Ramos (cell line): ENCODE measurements at regions not wholly inside any gene's neighbourhood (a gene's known extent, or its start where the extent isn't known, plus 50 kb on each side); places are given as distances from the start of the nearest gene placed in this dataset.

Experiments used
- in situ Hi-C: fragments of 300-500 bp; cut with MboI; formaldehyde crosslinking; loops from one replicate; pipeline ENCODE4 v1.14.3; 2022; ENCODE audit warnings: low sequenced_read_pairs; ENCODE audit not compliant: unreplicated experiment

DNA sequence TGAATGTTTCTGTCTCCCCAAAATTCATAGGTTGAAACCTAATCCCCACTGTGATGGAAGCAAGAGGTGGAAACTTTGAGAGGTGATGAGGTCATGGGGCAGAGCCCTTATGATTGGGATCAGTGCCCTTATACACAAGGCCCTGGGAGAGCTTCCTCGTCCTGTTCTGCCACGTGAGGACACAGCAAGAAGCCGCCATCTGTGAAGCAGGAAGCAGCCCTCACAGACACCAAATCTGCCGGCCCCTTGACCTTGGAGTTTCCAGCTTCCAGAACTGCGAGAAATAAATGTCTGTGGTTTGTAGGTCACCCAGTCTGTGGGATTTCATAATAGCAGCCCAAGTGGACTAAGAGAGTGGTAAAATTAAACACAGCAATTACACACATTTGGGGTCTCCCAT, 737.4 kb downstream of the UQCRFS1 start:
- in situ Hi-C loops, result no loop called here

DNA sequence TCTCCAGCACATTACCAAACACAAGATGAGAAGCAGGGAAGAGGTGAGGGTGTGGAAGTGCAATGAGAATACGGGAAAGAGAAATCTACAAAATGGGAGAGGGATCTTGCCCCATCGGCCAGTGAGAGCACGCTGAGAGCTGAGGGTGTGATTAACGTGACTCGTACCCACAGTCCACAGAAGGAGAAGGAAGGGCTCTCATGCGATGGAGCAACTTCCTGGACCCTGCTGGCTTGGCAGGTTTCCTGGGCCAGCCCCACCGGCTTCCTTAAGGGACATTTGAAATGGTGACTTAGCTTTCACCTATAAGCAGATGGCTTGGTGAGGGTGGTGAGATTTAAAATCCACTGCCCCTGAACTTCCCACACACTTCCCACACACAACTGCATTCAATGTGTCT, 740.1 kb downstream of the UQCRFS1 start:
- in situ Hi-C loops, result no loop called here

DNA sequence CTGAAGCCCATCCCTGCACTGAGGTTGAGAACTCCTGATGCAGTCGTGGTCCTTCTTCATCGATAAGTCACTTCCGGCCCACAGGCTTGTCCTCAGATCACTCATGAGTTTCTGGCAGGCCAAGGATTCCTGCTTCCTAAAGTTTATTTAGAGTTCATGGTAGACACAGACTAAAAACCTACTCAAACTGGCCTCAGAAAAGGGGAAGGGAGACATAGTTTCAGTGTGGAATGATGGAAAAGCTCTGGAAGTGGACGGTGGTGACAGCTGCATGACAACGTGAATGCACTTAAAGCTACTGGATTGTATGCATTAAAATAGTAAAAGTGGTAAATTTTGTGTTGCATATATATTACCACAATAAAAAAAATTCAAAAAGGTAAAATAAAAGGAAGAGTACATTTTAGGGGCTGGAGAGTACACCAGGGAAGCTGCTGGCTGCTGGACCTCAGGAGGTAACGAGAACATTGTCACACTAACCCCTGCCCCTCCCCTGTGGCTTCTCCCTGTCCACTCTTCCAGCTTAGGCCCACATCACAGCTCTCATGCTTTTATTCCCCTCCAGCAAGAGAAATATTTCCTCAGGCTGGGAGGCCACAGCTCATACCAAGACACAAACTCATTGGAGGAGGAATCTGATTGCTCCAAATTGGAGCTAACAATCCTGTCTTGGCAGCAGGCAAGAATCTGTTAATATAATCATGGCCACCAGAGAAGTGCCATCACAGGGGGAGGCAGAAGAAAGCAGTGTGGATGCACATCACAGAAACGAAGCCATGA, 741.0 kb downstream of the UQCRFS1 start:
- in situ Hi-C loops, result no loop called here

DNA sequence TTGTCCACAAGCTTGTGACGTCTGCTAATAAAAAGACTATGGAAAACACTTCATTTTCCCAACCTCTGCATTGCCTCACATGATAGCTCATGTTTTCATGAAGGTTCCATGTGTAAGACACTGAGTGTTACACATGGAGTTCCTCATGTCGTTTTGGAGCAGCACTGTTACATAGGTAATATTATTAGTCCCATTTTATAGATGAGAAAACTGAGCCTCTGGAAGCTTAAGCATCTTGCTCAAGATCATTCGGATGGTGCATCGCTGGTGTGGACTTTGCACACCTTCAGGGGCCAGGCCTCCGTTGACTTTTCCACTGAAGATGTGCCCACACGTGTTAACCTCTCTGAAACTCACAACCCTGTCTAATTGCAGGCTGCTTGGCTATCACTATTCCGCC, 743.4 kb downstream of the UQCRFS1 start:
- in situ Hi-C loops, result loop anchor here (5.0 kb wide), 2 partner anchors 168 to 238 kb away; no protein-coding TSS in a partner anchor

DNA sequence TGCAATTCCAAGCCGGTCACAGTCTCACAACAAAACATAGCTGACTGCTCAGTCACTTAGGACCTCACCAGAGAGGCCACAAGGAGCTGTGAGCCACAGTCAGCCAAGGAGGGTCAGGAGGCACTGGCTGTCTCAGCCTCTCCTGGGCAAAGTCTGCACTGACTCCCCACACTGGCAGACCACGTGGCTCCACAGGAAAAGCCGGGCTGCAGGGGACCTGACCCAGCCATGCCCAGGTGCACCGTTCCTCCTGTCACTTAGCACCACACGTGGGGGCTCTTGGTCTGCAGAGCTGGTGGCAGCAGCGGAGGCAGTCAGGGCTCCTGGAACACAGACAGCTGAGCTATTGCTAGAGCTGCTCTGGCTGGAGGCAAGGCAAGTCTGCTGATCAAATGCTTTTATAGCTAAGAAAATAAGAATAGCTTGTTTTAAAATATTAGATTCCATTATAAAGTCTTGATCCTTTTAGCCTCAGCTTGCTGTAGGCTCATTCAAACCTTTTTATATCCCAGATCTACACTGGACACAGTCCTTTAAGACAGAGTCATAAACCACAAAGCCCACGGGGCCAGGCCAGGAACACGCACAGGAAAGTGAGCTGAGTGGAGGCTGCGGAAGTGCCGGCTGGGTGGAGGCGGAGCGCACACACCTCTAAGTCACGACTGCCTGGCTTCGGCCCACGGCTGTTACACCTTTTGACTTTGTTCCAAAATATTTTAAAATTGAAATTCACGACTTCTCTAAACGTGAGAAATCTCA, 744.1 kb downstream of the UQCRFS1 start:
- in situ Hi-C loops, result loop anchor here (5.0 kb wide), 2 partner anchors 168 to 238 kb away; no protein-coding TSS in a partner anchor

DNA sequence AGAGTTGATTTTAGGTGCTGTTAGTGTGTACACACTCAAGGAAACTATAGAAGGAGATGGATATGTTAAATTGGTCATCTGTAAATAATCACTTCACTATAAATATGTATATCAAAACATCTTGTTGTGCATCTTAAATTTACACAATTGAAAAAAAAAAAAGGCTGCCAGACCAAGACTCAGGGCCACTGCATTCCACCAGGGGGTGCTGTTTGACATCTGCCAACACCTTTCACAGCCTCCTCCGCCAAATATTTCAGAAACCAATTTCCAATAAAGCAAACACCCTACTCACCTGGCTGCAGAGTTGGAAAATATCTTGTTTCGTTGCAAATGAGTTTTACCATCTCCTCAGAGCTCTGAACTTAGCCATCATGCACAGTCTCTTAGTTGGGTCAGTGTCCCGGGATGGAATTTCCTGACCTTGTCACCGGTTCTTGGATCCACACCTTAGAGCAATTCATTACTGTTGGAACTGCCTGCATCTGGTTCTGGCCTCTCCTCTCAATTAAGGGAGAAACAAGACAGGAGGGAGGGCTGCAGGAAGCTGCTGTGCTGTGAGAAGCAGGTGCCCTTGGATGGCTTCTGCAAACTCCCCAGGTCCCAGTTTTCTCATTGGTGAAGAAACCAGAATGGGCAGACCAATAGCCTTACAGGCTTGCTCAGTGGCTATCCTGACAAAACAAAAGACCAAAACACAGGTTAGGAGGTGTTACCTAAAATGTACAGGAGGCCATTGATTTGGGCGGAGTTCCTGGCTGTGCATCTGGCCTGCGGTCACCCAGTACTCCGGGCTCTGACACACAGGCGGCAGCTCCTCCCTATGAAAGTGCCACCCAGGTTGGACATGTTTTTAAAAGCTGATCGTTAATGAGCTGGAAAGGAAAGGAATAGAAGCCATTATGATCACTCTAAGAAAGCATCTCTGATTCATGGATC, 746.6 kb downstream of the UQCRFS1 start:
- in situ Hi-C loops, result loop anchor here (5.0 kb wide), 2 partner anchors 171 to 241 kb away; no protein-coding TSS in a partner anchor

DNA sequence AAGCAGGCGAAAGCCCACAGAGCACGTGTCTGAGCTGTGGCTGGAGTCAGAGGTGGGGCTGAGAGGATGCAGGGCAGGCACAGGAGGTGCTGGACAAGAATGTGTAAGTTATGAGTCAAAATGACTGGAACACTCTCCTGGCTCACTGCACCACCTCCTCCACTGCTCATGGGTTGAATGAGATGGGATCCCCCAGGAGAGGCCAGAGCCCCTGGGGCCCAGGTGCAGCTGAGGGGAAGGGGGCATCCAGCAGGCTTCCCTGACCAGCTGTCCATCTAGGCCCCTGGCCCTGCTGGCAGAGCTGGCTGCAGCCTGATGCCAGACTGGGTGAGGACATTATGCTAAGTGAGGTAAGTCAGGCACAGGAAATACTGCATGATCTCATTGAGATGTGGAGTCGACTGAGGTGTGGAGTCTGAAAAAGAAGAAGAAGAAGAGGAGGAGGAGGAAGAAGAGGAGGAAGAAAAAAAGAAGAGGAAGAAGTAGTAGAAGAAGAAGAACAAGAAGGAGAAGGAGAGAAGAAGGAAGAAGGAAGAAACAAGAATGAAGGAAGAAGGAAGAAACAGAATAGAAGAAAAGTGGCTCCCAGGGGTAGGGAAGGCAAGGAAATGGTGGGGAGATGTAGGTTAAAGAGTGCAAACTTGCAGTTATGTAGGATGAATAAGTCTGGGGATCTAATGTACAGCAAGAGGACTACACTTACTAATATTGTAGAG, 747.4 kb downstream of the UQCRFS1 start:
- in situ Hi-C loops, result loop anchor here (5.0 kb wide), 2 partner anchors 172 to 242 kb away; no protein-coding TSS in a partner anchor

DNA sequence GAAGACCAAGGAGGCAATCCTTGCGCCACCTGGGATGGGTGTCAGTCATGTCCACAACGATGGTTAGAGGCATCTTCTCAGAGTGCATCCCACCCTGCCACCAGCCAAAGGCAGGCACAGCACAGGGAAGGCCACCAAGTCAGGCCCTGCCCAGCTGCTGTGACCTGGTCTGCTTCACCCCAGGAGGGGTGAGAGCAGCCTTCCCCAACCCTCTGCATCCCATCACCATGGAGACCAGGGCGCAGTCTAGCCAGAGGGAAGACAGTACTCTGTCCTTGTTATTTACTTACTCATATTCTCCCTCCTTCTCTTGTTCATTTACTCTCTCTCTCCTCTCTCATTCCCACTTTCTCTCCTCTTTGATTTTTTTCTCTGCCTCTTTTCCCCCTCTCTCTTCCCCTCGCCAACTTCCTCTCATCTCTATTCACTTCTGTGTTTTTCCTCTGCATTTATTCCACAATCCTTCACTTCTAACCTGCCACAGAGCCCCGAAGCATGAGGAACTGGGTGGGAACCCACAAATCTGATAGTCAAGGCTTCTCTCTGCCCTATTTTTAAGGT, 749.4 kb downstream of the UQCRFS1 start:
- in situ Hi-C loops, result no loop called here

DNA sequence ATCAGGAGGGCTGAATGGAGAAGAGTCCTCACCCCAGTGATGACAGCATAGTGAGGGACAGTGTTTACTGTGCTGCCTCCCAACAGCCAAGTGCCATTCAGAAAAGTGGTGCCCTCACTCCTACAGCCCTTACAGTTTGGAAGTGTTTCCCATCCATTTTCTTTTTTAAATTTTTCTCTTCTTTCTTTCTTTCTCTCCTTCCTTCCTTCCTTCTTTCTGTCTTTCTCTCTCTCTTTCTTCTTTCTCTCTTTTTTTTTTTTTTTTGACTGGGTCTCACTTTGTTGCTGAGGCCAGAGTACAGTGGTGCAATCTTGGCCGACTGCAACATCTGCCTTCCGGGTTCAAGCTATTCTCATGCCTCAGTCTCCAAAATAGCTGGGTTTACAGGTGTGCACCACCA, 755.3 kb downstream of the UQCRFS1 start:
- in situ Hi-C loops, result no loop called here

DNA sequence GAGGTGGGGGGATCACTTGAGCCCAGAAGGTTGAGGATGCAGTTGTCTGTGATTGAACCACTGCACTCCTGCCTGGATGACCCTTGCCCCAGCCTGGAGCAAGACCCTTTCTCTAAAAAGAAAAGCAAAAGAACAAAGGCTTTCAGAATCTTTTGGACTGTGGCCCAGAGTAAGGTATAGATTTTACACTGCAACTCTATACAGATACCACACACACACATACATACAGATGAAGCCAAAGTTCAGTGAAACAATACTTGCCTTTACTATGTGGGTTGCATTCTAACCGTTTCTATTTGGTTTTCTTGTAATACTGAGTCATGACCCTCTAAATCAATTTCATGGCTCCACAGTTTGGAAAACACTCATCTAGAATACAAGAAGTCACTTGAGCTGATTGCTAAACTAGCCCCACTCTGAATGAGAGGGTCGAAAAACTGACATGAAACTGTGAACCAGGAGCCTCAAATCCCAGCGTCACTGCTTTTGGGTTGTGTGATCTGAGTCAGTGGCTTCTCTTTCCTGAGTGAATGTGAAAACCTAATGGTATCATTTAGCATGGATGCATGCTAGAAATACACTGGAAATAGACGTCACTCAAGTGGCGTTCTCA, 756.1 kb downstream of the UQCRFS1 start:
- in situ Hi-C loops, result no loop called here

DNA sequence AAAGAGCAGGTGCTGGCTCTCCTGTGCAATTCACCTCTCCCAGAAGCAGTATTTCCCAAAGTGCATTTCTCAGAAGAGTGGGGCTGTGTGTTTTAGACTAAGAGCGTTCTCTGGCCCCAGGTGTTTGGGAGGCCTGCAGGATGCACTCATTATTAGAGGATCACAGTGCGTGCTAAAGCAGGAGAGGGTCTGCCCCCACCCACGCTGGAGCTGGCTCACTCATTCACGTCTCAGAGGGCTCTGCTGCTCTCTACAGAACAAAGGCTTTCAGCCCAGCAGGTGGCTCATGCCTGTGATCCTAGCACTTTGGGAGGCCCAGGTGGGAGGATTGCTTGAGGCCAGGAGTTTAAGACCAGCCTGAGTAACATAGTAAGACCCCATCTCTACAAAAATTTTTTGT, 756.7 kb downstream of the UQCRFS1 start:
- in situ Hi-C loops, result no loop called here

DNA sequence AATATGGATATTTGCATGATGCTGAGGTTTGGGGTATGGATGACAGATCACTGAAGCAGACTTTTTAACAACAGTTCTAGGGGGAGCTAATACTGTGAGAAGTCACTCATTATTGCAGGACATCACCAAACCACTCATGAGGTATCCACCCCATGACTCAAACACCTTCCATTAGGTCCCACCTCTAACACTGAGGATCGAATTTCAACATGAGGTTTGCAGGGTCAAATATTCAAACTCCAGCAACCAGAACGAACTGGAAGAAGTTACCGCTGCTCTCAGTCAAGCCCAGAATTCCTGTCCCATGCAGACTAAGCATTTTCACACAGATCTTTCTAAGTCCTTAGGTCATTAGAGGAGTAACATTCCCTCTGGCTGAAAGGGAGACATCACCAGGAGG, 758.9 kb downstream of the UQCRFS1 start:
- in situ Hi-C loops, result no loop called here

DNA sequence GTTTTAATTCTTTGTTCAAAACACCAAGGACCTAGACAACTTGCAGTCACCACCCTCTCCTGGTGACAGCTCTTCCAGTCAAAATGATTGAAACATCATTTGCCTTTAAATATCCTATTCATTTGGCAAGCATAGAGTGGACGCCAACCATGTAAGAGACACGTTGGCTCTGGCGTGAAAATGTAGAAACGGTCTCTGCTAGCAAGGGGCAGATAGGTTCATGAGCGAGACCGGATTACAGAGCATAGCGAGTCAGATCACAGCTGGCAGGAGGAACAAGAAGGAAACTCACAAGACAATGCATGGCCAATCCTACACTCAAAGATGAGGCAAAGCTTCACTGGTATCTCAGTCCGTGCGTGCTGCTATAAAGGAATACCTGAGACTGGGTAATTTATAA, 759.5 kb downstream of the UQCRFS1 start:
- in situ Hi-C loops, result no loop called here

DNA sequence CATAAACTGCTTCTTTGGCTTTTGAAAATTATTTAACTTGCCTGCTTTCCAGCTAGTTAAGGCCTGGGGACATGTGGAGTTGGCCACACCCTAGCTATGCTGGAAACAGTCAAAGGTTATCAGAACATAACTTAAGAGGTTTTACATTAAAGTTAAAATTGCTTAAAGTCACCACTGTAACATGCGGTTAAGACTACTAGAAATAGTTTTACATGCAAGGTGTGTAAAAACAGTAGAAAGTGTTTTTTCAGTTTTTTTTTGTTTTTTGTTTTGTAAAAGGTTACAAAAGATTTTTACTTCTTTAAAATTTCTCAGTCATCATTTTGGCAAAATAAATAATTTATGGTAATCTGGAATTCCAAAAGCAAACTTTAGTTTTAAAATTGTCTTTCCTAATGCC, 763.1 kb downstream of the UQCRFS1 start:
- in situ Hi-C loops, result no loop called here

DNA sequence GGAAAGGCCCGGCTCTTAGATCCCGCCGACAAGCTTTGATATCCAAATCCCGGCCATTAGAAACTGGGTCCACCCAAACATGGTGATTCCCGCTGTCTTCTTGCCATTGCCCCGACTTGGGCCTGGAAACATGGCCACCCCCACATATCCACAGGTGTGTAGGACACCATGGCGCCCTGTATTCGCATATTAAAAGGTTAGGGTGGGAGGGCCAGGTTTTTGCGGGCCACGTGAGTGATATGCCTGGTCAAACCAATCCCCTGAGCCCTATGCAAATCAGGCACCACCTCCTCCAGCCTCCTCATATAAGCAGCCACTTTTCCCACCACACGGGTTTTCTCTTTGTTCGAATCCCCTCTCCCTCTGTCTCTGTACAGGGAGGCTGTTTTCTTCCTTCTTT, 766.4 kb downstream of the UQCRFS1 start:
- in situ Hi-C loops, result no loop called here

DNA sequence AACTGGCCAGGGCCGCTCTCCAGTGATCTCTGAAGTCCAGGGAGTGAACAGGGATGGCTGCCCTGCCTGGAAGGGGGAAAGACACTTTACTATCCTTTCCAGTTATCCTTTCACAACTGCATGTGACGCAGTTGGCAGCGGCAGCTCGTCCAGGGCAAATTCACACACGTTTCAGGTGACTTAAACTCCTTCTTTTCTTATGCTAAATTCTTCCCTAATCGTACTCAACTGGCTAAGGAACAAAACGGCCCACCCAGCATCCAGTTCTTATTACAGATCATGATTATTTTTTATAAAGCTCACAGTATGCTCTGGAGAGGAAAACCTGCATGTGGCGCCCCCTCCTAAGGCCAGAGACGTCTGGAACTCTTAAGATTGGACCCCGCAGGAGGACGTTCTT, 767.1 kb downstream of the UQCRFS1 start:
- in situ Hi-C loops, result no loop called here

DNA sequence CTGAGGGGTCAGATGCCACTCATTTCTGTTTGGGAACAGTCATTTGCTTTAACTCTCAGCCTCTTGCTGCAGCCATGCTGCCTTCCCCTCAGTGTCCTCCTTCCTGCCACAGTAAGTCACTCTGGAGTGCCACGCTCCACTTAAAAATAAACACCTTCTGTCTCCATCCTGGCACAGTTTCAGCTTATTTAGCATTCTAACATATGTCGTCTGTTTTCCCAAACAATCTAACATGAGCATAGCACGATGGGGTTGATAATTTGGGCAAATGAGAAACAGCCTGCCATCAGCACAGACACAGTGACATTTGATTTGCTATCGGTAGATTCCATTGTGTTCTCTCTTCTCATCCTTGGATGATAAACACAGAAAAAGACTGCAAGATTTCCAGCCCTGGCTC, 768.6 kb downstream of the UQCRFS1 start:
- in situ Hi-C loops, result no loop called here

DNA sequence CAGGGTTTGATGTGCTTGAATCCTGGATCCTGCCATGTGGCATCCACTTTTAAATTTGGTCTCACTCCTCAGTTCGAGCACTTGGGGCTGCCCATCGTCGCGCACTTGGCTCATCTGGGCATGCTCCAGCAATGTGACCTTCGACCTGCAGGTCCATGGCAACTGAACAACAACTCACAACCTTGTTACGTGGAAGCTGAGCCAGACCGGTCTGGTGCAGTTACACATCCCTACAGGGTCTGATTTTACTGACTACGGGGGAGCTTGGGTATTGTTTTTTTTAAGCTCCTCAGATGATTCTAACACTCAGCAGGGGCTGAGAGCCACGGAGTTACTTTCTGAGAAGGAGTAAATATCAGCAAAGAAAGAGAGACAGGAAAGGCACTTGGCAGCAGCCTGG, 769.6 kb downstream of the UQCRFS1 start:
- in situ Hi-C loops, result no loop called here
